NCI-H524 treated with DMSO at 0.1 percent for 48 hours (cell line): ENCODE measurements at regions not wholly inside any gene's neighbourhood (a gene's known extent, or its start where the extent isn't known, plus 50 kb on each side); places are given as distances from the start of the nearest gene placed in this dataset.
A peak's percentile ranks its signal among the peaks of the same experiment; 100 is the strongest.
"Not testable (repeated sequence)": the region's sequence is repeated elsewhere in the genome, so short reads cannot be mapped to it uniquely, and the experiment has no call there.

Experiments used
- DNase-seq: peaks from one replicate; lab custom pipeline; 2025; lab: John Stamatoyannopoulos, UW

DNA sequence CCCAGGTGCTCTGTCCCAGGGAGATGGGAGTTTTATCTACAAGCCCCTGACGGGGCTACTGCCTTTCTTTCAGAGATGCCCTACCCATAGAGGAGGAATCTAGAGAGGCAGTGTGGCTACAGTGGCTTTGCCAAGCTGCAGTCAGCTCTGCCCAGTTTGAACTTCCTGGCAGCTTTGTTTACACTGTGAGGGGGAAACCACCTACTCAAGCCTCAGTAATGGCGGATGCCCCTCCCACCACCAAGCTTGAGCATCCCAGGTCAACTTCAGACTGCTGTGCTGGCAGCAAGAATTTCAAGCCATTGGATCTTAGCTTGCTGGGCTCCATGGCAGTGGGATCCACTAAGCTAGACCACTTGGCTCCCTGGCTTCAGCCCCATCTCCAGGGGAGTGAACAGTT lies 53.1 kb upstream of the TMEM252 start:
- not testable (repeated sequence) for DNase-seq

DNA sequence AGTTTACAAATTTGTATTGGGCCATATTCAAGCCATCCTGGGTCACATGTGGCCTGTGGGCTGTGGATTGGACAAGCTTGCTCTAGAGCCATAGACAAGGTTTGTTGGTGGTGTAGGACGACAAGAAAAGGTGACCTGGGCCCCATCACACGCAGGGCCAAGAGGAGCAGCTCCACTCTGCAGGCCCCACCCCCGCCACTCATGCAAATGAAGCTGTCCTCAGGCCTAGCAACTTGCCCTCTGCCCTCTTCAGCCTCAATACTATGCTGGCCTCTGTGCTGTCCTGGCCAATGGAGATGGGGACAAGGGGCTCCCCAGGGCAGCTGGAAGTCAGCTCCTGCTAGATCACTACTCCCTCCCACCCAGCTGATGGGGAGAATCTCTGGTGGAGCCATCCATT lies 55.2 kb upstream of the TMEM252 start:
- DNase-seq = no peak

DNA sequence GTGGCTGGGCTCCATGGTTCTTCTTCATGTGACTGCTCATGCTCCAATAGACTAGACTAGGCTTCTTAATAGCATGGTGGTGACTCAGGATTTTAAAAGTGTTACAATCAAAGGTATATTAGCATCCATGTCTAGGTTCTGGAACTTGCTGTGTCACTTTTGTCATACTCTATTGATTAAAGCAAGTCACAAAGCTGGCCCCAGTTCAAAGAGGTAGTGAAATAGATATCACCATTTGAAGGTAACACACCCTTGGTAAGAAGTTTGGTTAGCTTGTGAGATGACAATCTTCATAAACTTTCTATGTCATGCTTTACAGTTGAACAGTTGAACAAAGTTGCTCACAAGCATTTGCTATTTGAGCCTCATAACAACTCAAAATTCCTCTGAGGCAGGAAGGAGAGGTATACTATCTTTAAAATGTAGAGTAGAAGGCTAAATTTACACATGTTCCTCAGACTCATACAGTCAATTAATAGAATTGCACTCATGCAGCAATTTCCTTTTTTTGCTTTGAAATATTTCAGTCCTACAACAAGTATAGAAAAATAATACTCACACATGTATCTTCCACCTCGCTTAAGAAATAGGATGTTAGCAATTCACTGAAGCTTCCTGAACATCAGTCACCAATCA lies 56.8 kb upstream of the TMEM252 start:
- no peak for DNase-seq

DNA sequence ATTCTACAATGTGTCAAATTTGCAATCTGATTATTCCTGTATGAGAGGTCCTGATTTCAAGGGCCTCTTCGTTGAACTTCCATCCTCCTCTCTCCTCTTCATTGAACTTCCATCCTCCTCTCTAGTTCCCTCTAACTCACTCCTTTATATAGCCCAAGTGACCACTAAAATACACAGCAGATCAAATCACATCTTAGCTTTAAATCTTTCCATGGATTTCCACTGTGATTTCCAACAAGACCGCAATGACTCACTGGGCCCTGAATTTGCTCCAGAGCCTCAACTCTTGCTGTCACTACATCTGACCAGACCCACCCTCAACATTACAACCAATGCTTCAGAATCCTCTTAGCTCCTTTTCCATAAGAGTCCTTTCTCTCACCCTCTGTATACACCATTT lies 59.1 kb upstream of the TMEM252 start:
- DNase-seq = no peak

DNA sequence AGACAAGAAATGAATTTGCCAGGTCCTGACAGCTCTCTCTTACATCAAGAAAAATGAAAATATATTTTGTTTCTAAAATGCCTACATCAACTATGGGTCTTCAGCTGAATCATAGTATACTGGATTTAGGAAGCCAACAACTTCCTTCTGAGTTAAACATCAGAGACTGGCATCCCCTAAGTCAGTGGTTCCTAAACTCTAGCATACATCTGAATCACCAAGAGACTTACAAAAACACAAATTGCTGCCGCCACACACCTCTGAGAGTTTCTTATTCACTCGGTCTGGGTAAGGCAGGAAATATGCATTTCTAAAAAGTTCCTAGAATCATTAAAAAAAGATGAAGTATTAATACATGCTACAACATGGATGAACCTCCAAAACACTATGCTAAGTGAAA lies 60.4 kb upstream of the TMEM252 start:
- DNase-seq = no peak

DNA sequence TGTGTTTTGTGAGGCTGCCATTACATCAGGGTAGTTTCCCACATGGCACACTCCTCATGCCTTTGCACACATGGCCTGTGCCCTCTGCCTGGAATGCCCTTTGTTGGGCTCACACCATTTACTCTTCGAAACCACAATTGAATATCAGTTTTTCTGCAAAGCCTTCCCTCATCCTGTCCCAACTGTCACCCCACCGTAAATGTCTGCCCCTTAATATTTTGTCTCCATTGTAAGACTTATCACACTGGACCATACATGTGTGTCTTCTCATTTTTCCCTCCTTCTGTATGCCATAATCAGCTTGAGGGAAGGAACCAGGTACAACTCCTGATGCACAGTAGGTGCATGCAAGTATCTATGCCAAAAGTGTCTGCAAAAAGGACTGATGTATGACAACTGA lies 62.7 kb upstream of the TMEM252 start:
- DNase-seq = no peak

DNA sequence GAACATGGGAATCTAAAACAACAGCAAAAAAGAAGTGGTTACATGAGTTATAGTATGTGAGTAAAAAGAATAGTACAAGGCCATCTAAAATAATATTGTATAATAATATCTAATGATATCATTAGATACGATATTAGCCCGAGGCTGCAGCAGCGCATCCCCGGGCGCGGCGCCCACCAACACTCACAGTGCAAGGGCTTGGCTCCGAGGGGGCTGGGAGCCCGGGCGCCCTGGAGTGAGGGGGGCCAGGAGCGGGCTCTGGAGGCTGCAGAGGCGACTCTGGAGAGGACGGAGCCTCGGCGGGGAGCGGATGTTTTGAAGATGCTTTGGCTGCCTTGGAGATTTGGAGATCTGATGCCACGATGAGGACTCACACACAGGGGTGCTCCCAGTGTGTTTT lies 68.1 kb upstream of the TMEM252 start:
- no peak for DNase-seq

DNA sequence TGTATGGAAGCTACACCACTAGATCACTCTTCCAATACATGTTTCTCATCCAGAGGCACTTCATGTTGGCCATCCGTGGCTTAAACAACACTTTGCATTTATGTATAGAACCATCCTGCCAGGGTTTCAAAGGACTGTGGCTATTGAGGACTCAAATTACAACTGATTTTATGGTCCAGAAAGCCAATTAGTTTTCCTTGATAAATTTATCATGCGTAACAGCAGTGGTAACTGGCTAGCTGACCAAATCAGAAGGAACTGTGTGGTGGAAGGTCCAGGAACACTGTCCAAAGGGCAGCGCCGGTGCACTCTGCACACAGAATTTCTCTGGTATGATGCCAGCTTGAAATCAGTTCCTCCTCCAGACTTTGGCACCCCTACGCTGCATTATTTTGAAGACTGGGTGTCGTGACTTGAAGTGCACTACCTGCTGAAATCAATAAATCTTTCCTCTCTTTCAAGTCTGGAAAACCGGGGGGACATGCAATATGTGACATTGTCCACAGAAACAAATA lies 69.3 kb upstream of the TMEM252 start:
- no peak for DNase-seq

DNA sequence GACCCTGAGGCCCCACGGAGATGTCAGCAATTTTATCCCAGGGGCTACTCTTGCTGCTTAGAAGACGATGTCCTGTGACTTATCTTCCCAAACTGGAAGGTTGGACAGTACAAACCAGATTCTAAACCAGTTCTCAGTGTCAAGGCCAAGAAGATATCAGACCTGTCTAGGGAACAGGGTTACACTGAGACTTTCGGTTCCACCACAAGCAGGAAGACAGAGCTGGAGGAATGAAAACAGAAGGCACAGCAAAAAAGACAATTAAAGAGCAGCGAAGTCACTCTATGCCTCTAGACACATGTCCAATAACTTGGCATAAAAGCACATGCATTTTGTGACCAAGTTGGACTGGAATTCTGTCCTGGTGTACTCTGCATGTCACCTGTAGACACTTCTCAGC lies 73.4 kb upstream of the TMEM252 start:
- DNase-seq = no peak

DNA sequence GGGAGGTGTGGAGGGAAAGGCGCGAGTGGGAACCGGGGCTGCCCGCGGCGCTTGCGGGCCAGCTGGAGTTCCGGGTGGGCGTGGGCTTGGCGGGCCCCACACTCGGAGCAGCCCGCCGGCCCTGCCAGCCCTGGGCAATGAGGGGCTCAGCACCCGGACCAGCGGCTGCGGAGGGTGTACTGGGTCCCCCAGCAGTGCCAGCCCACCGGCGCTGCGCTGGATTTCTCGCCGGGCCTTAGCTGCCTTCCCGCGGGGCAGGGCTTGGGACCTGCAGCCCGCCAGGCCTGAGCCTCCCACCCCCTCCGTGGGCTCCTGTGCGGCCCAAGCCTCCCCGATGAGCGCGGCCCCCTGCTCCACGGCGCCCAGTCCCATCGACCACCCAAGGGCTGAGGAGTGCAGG lies 76.3 kb upstream of the TMEM252 start:
- not testable (repeated sequence) for DNase-seq

DNA sequence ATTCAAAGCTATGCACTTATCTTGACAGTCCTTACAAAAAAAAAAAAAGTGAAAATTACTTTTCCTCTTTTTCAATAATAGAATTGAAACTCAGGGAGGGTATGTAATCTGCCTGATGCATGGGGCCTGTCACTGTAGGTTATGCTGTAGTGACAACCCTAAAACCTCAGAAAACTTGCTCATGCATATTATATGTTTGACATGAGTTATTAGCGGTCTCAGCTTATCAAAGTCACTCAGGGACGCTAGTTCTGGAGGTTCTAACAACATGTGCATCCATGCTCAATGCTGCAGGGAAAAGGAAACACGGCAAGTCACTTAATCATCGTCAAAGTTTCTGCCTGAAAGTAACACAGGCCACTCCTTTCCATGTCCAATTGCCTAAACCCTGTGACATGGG lies 78.4 kb upstream of the TMEM252 start:
- DNase-seq = no peak

DNA sequence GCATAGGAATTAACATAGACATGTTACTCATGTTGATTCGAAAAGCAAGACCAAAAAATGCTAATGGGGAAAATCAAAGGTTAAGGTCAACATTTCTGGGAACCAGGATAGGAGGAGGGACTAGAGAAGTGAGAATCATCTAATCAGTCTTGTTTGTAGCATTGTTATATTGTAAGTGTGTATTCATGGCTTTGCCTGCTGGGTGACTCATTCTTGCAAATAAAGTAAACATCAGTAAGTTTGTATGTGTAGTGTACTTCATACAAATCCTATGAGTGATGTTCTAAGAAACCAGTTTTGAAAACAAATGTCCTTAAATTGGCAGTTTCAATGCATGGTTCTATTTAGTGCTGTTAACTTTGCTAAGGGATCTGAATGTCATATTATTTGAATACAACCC lies 79.0 kb upstream of the TMEM252 start:
- DNase-seq = no peak

DNA sequence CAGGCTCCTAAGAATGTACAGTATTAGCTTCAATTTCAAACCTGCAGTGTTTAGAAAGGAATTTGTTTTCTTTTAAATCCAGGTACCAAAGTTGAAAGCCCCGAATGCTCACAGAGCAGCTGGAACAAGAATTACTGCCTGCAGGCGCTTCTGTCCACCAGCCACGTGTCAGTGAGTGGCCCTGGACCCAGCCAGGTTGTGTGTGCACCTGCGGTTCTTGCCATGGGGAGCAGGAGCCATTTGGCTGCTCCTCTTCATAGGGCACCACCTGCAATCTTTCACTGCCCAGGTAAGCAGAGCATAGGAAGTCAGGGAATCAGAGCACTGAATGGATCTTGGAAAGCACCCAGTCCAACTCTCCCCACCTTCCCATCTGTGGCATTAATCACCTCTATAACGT lies 79.5 kb upstream of the PIP5K1B start:
- DNase-seq = no peak

DNA sequence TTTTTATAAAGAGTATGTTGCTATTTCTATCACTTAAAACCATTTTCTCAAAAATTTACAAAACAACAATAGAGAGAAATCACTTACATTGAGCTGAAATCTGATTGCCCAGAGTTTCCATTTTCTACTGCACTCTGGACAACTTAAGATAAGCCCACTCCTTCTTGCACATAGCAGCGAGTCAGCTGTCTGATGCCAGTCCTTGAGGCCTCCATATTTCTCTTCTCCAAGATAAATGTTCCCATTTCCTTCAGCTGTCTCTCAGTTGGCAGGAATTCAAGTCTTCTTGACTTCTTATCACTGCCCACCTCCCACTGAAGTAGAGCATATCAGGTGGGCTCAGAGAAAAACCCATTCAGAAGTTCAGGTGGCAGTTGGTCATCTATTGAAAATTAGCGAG lies 78.5 kb upstream of the PIP5K1B start:
- no peak for DNase-seq

DNA sequence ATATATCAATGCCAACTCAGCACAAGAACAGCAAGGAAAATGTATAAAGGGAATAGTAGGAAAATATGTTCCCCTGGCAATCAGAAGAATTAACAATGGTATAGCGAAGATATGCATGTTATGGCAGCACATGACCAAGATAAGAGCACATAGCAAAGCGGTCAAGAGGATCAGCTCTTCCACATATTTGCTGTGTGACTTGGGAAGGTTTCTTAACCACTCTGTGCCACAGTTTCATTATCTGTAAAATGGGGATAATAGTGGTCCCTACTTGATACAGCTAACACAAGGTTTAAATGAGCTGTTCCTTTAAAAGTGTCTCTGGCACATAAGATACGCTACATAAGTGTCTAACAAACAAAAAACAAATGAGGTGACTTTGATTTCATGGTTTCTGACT lies 77.9 kb upstream of the PIP5K1B start:
- DNase-seq = no peak

DNA sequence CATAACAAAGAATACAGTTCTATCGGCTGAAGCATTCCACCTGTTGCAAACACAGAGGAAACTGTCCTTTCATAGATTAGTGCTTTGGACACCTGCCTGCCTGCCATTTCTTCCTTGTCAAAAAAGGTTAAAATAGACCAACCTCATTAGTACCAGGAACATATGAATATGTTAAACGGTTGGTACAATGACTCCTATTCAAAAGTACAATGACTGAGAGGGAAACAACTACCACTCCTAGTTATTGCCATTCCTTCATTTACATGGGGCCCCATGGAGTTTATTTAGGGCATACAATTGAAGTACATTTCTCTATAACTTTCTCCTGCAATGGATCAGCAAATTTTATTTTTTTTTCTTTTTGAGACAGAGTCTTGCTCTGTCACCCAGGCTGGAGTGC lies 77.4 kb upstream of the PIP5K1B start:
- no peak for DNase-seq

DNA sequence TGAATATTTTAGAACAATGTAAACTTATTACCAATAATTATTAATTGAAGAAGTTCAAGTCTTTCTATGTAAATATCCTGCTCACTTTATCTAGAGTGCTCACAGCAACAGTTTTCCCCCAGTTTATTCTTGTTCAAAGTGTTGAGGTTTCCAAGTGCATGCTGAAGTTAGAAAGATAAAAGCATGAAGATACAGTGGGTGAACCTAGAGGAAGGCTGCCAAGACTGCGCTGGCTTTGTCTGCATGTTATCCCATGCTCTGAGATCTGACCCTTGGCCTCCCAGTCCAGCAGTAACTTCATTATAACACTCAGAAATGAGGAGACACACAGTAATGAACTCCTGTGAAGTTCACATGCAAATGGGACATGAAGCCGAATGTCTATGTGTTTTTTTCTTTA lies 76.0 kb upstream of the PIP5K1B start:
- no peak for DNase-seq

DNA sequence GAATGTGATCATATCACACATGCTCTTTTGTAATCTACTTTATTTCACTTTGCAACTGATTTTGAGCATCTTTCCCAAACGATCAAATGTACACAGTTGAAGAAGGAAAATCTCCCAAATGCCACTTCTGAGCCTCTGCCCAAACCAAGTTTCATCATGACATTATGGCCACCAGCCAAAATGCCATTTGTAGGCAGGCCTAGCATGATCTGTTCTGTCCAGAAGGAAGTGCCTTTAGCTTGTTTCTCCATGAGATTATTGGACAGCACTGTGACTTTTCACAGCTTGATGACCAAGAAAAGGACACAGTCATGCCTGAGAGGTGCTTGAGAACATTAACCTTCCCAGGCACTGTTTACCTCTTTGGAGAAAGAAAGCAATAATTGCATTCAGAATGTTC lies 73.2 kb upstream of the PIP5K1B start:
- DNase-seq = no peak

DNA sequence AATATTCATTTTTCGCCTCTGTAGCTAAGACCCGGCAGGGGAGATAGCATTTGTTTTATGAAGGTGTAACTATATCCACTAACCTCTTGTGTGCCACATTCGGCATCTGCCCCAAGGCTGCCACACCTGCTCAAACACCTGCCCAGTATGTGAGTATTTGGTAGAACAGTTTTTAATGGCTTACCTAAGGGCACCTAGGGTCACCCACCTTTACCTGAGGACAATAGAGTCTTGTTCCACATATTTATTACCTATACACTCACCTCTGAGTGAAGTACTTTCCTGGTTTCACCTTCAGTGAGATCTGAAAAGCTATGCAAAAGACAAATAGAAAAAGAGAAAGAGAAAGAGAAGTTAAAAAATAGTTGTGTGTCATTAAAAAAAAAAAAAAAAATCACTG lies 68.0 kb upstream of the PIP5K1B start:
- DNase-seq = no peak

DNA sequence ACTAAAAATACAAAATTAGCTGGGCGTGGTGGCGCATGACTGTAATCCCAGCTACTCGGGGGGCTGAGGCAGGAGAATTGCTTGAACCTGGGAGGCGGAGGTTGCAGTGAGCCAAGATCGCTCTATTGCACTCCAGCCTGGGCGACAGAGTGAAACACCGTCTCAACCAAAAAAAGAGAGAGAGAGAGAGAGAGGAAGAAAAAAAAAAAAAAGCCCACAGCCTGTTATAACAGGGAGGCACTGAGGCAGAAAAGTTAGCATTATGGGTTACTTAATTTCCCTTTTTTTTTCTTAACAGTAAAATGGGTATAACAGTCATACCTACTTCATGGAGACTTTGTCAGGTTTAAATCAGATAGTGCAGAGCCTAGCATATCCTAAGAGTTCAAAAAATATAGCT lies 65.8 kb upstream of the PIP5K1B start:
- DNase-seq = not testable (repeated sequence)

DNA sequence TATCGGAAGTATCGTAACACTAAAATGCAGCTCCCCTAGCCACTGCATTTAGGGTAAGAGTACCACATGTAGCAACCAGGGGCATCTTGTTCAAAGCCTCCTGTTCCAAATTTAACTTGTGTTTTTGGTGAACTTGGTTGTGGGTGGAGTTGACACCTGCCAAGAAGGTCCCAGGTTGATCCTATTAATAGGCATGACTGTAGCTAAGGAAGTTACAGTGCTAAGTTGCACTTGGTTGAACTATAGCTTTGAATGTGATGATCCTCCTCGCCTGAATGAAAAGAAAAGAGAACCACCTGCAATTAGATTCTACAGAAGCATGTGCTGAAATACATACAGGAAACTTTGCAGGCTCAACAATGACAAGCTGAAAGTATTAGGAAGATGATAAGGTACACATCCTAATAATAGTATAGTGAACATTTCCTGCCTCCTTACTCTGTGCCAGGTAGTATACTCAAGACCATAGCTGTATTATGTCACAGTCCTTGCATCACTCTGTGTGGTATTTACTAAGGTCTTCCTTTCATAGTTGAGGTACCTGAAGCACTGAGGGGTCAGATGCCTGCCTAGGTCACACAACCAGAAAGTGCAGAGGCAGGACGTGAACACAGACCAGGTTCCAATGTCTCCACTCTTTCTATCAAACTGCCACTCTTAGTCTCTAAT lies 64.5 kb upstream of the PIP5K1B start:
- DNase-seq = no peak

DNA sequence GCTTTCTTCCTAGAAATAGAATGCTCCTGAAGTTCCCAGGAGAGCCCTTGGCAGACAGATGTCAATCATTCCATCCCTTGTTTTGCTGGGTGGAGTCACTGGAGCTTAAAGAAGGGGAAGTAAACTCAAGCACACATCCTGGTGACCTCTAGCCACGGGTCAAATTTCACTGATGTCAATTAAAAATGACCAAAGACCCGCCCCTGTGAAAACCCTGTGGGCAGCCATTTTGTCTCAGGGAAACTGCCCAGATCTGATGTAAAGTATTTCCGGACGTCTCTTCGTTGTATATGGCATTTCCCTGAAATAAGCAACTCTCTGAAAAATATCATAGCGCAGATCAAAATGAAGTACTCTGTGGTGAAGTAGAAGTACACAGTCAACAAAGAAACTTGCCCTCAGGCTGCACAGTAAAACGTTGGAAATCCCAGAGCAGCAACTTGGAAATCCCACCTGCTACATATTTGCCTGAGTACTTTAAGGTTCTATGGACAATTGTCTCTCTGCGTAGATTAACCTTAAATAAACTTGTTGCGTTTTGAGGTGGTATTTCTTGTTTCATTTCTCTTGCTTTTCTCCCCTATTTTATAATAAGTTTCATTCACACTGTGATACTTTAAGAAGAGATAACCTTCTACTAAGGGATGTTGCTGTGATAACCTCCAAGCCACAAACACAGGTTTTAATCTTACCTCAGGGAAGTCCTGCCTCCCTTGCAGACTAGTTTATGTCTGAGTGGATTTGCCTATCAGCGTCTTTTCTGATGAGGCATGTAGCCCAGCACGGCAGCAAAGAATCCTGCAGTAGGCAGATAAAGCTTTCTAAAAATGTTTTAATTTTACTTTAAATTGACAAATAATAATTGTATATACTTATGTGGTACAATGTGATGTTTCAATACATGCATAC lies 60.9 kb upstream of the PIP5K1B start:
- DNase-seq = no peak

DNA sequence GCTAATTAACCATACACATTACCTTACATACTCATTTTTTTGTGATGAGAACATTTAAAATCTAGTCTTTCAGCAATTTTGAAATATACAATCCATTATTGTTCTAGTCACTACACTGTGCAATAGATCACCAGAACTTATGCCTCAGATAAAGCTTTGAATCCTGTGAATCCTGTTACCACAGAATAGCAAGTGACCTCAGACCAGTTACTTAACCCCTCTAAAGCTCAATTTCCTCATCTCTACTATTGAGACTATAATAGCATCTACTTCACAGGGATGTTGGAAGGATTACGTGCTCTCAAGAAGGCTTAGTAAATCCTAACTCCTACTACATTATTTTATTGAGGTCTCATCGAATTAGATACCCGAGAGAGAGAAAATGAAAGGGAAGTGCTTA lies 60.2 kb upstream of the PIP5K1B start:
- DNase-seq = peak; percentile 0
